ENCODE measurements at regions not wholly inside any gene's neighbourhood (a gene's known extent, or its start where the extent isn't known, plus 50 kb on each side); places are given as distances from the start of the nearest gene placed in this dataset.

DNA sequence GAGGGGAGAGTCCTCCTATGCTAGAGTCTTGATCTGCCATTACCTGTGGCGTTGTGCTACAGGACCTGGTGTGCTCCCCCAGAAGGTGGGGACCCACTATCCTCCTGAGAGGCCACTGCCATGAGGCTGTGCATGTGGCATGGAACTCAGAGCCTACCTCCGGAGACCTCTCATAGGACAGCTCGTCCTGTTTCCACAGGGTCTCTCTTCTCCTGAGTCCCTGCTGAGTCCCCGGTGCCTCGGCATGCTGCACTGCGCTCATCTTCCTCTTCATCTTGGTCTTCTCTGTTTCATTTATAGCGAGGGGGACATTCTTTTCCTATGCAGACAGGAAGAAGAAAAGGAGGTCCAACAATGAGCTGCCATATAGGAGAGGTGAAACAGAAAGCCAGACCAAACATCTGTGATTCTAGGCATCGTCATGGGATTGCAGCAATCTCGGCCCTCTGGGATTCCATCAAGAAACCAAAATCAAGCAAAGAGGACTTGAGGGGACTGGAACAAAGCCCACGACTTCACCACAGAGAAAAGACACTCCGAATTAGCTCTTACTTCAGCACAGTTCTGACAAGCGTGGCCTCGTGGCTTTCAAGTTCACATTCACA, 83.7 kb downstream of the KCNF1 start:
- TF ChIP-seq, protein P1, sequence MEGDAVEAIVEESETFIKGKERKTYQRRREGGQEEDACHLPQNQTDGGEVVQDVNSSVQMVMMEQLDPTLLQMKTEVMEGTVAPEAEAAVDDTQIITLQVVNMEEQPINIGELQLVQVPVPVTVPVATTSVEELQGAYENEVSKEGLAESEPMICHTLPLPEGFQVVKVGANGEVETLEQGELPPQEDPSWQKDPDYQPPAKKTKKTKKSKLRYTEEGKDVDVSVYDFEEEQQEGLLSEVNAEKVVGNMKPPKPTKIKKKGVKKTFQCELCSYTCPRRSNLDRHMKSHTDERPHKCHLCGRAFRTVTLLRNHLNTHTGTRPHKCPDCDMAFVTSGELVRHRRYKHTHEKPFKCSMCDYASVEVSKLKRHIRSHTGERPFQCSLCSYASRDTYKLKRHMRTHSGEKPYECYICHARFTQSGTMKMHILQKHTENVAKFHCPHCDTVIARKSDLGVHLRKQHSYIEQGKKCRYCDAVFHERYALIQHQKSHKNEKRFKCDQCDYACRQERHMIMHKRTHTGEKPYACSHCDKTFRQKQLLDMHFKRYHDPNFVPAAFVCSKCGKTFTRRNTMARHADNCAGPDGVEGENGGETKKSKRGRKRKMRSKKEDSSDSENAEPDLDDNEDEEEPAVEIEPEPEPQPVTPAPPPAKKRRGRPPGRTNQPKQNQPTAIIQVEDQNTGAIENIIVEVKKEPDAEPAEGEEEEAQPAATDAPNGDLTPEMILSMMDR (conservative IDR thresholded peaks at IDR 0.05; ENCODE audit: low read length), result no peak
- no peak for TF ChIP-seq EZH2phosphoT487 (IDR thresholded peaks at IDR 0.05; ENCODE audit: borderline replicate concordance)
